Astrocyte of the spinal cord (primary cell): ENCODE measurements at regions not wholly inside any gene's neighbourhood (a gene's known extent, or its start where the extent isn't known, plus 50 kb on each side); places are given as distances from the start of the nearest gene placed in this dataset.

Experiments used
- DNase-seq: peaks from one replicate; pipeline ENCODE4 v3.0.0; 2011; ENCODE audit warnings: low read depth, low spot score
- H3K4me3 ChIP-seq: 2 replicates; pipeline ENCODE4 v1.5.1; 2011; ENCODE audit warnings: low read depth, mild to moderate bottlenecking, low read length, moderate library complexity
- in situ Hi-C: cut with HindIII; loops from 2 replicates; pipeline ENCODE4 v1.10.0; 2017; ENCODE audit warnings: low sequenced_read_pairs
- TF ChIP-seq, protein P1 (sequence below): IDR thresholded peaks from 2 replicates; pipeline ENCODE4 v1.5.1; 2012; ENCODE audit warnings: low read depth, mild to moderate bottlenecking, low read length, inconsistent platforms

DNA sequence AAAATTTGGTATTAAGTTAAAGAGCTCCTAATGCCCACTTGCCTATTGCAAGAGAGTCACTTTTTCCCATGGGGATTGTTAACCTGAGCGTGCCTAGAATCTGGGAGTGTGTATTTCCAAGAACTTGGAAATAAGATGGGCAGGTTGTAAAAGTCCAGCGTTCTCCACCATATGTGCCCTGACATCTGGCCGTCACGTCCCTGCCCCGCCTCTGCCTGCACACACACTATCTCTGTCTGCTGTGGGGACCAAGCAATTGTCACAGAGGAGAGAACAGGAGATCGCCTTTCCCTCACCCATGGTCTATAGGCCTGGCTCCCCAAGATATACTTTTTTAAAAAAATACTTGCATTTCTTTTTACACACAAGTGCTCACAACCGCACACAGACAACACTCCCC is 396.5 kb upstream of the PFKP start:
- TF ChIP-seq, protein P1, sequence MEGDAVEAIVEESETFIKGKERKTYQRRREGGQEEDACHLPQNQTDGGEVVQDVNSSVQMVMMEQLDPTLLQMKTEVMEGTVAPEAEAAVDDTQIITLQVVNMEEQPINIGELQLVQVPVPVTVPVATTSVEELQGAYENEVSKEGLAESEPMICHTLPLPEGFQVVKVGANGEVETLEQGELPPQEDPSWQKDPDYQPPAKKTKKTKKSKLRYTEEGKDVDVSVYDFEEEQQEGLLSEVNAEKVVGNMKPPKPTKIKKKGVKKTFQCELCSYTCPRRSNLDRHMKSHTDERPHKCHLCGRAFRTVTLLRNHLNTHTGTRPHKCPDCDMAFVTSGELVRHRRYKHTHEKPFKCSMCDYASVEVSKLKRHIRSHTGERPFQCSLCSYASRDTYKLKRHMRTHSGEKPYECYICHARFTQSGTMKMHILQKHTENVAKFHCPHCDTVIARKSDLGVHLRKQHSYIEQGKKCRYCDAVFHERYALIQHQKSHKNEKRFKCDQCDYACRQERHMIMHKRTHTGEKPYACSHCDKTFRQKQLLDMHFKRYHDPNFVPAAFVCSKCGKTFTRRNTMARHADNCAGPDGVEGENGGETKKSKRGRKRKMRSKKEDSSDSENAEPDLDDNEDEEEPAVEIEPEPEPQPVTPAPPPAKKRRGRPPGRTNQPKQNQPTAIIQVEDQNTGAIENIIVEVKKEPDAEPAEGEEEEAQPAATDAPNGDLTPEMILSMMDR: no peak
- DNase-seq: no peak
- in situ Hi-C loops: no loop called here
- H3K4me3 ChIP-seq: no peak overlapping the region

DNA sequence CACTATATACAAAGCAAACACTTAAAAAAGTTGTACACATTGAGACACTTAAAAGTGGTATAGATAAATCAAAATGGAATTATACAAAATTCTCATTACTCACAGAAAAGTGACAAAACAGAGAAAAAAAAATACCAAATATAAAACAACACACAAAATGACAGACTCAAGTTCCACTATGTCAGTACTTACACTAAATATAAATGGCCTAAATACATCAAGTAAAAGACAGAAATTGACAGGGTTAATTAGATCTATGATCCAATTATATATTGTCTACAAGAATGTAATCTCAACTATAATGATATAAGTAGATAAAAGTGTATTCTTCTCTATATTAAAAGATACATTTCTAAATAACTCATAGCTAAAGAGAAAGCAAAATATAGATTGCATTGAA is 401.6 kb upstream of the PFKP start:
- no peak overlapping the region for H3K4me3 ChIP-seq
- in situ Hi-C loops: no loop called here
- TF ChIP-seq, protein P1: no peak
- DNase-seq: no peak

DNA sequence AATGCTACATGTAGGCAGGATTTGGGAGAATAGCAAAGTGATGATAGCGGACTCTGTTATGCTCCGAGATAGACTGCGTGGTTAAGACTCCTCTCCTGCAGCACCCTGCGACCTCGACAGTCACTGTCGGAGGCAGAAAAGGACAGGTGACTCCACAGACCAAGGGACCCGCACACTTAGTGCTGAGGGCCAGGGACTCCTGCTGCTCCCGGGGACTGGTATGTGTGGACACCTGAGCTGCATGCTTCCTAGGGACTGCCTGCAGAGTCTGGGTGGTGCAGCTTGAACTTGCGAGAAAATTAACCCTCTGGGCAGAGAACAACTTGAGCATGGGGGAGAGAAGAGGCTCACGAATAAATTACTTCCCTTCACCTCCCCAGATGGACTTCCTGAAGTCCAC is 407.1 kb upstream of the PFKP start:
- in situ Hi-C loops: no loop called here
- H3K4me3 ChIP-seq: no peak overlapping the region
- TF ChIP-seq, protein P1: no peak
- DNase-seq: no peak

DNA sequence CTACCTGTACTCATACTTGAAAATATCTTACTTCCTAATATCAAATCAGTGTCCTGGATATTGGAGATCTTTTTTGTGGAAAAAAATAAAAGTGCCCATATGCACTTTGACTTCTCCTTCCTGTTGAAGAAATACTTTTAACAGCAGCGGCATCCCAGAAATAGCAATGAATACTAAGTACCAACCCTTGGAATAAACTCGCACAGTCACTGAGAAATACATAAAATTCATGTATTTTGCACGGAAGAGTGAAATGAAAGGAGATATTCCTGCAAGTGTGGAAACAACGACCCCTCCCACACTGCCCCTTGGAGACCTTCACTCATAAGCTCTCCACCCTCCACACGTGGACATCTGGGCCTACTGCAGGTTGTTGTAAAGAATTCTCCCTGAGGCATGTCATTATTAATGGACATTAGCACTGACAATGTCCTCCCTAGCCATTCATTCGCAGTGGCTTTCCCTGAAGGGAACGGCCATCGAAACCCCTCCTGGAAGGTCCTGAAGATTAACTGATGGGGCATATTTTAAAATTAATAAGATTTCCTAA is 407.6 kb upstream of the PFKP start:
- TF ChIP-seq, protein P1: no peak
- no peak for DNase-seq
- in situ Hi-C loops: no loop called here
- H3K4me3 ChIP-seq: no peak overlapping the region

DNA sequence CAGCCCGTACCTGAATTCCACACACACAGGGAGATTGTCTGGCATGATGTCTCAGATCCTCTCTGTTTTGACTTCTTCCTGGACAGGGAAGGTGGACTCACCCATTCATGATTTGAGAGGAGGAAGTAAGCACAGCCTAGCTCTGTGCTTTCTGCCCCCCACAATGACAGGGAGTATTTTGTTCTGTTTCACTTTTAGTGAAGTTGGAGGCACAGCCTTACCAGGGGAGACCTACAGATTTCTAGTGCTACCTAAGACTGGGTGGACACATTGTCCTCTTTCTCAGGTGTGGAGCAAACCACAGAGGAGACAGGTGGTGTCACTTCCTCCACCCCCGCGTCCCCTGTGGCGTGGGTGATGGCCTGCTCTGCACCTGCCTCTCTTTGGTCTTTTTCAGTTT is 408.6 kb upstream of the PFKP start:
- no peak for DNase-seq
- in situ Hi-C loops: no loop called here
- TF ChIP-seq, protein P1: no peak
- no peak overlapping the region for H3K4me3 ChIP-seq

DNA sequence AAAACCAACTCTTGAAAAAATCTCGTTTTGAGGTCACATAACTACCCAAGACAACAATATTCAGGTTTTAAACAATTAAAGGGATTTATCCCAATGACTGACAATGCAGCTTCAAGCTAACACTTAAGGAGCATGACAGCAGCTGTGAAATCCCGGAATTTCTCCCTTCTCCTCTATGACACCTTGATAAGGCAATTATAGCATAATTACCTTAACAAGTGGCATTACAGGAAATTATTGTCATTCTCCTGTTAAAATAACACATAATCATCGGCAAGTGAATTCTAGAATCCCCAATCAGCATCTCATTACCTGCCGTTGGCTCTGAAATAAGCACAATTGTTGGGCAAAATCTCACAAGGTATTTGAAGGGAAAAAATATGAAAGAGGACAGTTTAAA is 417.0 kb upstream of the PFKP start:
- DNase-seq: no peak
- in situ Hi-C loops: no loop called here
- no peak overlapping the region for H3K4me3 ChIP-seq
- TF ChIP-seq, protein P1: no peak

DNA sequence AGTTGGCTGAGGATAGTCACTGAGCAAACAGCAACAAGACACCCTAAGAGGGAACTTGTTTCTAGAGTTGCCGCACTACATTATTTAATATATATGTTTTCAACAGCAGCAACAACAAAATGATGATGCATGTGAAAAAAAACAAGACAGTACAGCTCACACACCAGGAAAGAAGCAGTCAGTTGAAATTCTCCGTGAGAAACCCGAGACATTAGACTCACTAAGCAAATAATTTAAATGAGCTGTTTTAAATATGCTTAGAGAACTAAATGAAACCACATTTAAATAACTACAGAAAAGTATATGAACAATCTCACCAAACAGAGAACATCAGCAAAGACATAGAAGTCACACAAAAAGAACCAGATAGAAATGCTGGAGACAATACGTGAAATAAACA is 426.3 kb upstream of the PFKP start:
- TF ChIP-seq, protein P1: no peak
- DNase-seq: no peak
- in situ Hi-C loops: no loop called here
- no peak overlapping the region for H3K4me3 ChIP-seq
